RWPE2 (cell line): ENCODE measurements at regions not wholly inside any gene's neighbourhood (a gene's known extent, or its start where the extent isn't known, plus 50 kb on each side); places are given as distances from the start of the nearest gene placed in this dataset.

Source experiments
- ATAC-seq: fragments of 200-7000 bp; cut with Tn5 transposase; 3 replicates; pipeline ENCODE4 v1.9.1; 2021; ENCODE audit warnings: low read depth
- DNase-seq: peaks from one replicate; pipeline ENCODE4 v3.0.0-alpha.2; 2020; ENCODE audit warnings: low spot score
- H3K27ac ChIP-seq: fragments of 450-650 bp; 2 replicates; pipeline ENCODE4 v1.5.1; 2017; ENCODE audit warnings: mild to moderate bottlenecking; ENCODE audit not compliant: poor library complexity, severe bottlenecking
- H3K27me3 ChIP-seq: fragments of 250-450 bp; sonication (Bioruptor Pico); 2 replicates; pipeline ENCODE4 v1.5.1; 2021; ENCODE audit warnings: mild to moderate bottlenecking, moderate library complexity; ENCODE audit not compliant: insufficient read depth, poor library complexity, severe bottlenecking
- H3K36me3 ChIP-seq: fragments of 250-450 bp; sonication (Bioruptor Pico); 2 replicates; pipeline ENCODE4 v1.5.1; 2020; ENCODE audit warnings: low read depth, mild to moderate bottlenecking, moderate library complexity
- H3K4me1 ChIP-seq: fragments of 250-450 bp; sonication (Bioruptor Pico); 2 replicates; pipeline ENCODE4 v1.5.1; 2021; ENCODE audit warnings: mild to moderate bottlenecking, moderate library complexity; ENCODE audit not compliant: insufficient read depth, poor library complexity, severe bottlenecking
- H3K4me3 ChIP-seq: fragments of 250-450 bp; sonication (Bioruptor Pico); 2 replicates; pipeline ENCODE4 v1.5.1; 2021; ENCODE audit warnings: mild to moderate bottlenecking, moderate library complexity; ENCODE audit not compliant: severe bottlenecking
- H3K9me3 ChIP-seq: fragments of 250-450 bp; sonication (Bioruptor Pico); 2 replicates; pipeline ENCODE4 v1.5.1; 2021; ENCODE audit warnings: mild to moderate bottlenecking, moderate library complexity; ENCODE audit not compliant: severe bottlenecking
- CTCF ChIP-seq: fragments of 450-650 bp; IDR thresholded peaks from one replicate; pipeline ENCODE4 v1.5.1; 2017; ENCODE audit warnings: mild to moderate bottlenecking, moderate library complexity; ENCODE audit not compliant: poor library complexity, severe bottlenecking

- no peaks in the 10 kb centered on the region for H3K9me3 ChIP-seq
- no peaks in the 10 kb centered on the region for H3K4me1 ChIP-seq
- H3K36me3 ChIP-seq = no peaks in the 10 kb centered on the region
- H3K27me3 ChIP-seq = no peaks in the 10 kb centered on the region
- TF ChIP-seq CTCF = no peak
- DNase-seq (no peak), ATAC-seq (no peak)
- no peak overlapping the region for H3K27ac ChIP-seq
- H3K4me3 ChIP-seq = no peak overlapping the region
These were observed 269.1 kb downstream of the RAP2B start for GRCh38 chr3:153431076-153431475.

GRCh38 chr3:153437666-153438065, 275.6 kb downstream of the RAP2B start:
- DNase-seq (no peak), ATAC-seq (no peak)

DNA sequence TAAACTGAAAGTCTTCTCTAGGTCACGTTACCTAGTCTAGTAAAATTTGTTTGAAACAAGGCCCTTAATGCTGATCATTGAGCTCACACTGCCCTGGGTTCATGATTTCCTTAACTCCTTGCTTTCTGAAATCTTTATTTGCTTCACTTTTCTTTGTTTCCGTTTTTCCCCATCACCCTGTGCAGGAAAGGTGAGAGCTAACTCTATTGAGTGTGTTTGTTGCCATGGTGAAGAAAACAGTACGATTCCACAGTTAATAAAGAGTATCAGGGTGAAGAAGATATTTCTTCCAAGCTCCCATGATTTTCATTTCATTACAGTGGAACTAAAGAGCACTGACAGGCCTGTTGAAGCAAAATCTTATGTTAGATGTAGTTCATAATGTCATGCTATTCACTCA, 276.2 kb downstream of the RAP2B start:
- ATAC-seq (no peak), DNase-seq (no peak)
- Histone ChIP-seq H3K4me1 (no peaks in the 10 kb centered on the region), H3K36me3 (no peaks in the 10 kb centered on the region), H3K27ac (no peak overlapping the region), H3K9me3 (no peaks in the 10 kb centered on the region), H3K4me3 (no peak overlapping the region), H3K27me3 (no peaks in the 10 kb centered on the region)
- TF ChIP-seq CTCF = no peak

More at GRCh38 chr3:153437666-153438065, 275.6 kb downstream of the RAP2B start:
- Histone ChIP-seq H3K9me3 (no peaks in the 10 kb centered on the region), H3K27me3 (no peaks in the 10 kb centered on the region), H3K4me3 (no peak overlapping the region), H3K36me3 (no peaks in the 10 kb centered on the region), H3K4me1 (no peaks in the 10 kb centered on the region), H3K27ac (no peak overlapping the region)
- TF ChIP-seq CTCF = no peak

DNA sequence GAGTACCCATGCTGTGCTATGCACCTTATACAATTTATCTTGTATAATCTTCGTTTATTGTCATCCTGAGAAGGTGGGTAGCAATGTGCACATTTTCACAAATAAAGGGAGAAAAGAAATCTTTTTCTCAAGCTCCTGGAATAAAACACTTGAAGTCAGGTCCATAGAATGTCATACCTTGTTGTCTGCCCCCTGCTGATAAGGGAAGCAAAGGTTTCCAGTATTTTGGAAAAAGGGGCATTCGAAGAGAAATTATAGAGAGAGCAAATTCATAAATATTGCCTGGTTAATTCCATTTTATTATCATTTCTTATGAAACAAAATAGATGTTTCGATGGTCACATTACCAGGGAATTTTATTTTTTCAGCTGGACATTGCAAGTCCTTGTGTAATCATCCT, 277.8 kb downstream of the RAP2B start:
- DNase-seq (no peak), ATAC-seq (no peak)
- Histone ChIP-seq H3K4me3 (no peak overlapping the region), H3K4me1 (no peaks in the 10 kb centered on the region), H3K9me3 (no peaks in the 10 kb centered on the region), H3K27me3 (no peaks in the 10 kb centered on the region), H3K27ac (no peak overlapping the region), H3K36me3 (no peaks in the 10 kb centered on the region)
- TF ChIP-seq CTCF = peak; percentile 36

DNA sequence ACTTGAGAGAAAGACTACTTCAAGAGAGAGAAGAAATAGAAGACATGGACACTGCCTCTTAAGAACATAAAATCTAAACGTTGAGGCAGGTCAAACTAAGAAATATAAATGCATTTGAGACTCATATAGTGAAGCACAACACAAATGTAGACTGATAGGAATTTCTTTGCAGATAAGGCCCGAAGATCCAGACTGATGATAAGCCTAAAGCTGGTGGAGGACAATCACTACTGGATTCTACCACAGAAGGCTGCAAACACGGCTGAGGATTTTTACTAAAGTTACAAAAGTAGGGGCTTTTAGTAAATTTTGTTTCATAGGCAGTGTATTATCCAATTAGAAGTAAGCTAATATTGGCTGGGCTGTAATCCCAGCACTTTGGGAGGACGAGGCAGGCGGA, 278.3 kb downstream of the RAP2B start:
- Histone ChIP-seq H3K9me3 (no peaks in the 10 kb centered on the region), H3K27me3 (no peaks in the 10 kb centered on the region), H3K27ac (no peak overlapping the region), H3K4me1 (no peaks in the 10 kb centered on the region), H3K36me3 (no peaks in the 10 kb centered on the region), H3K4me3 (no peak overlapping the region)
- DNase-seq = no peak
- no peak for TF ChIP-seq CTCF
- no peak for ATAC-seq
